ENCODE measurements at regions not wholly inside any gene's neighbourhood (a gene's known extent, or its start where the extent isn't known, plus 50 kb on each side); places are given as distances from the start of the nearest gene placed in this dataset.

DNA sequence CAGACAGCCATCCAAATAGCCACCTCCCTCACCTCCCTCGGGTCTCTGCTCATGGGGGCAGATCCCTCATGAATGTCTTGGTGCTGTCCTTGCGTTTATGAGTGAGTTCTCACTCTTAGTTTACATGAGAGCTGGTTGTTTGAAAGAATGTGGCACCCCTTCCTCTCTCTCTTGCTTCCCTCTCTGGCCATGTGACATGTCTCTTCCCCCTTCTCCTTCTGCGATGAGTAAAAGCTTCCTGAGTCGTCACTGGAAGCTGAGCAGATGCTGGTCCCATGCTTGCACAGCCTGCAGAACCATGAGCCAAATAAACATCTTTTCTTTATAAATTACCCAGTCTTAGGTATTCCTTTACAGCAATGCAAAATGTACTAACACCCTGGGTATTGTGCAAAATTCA lies 208.7 kb downstream of the LACC1 start (continued):
- TF ChIP-seq, protein P1, sequence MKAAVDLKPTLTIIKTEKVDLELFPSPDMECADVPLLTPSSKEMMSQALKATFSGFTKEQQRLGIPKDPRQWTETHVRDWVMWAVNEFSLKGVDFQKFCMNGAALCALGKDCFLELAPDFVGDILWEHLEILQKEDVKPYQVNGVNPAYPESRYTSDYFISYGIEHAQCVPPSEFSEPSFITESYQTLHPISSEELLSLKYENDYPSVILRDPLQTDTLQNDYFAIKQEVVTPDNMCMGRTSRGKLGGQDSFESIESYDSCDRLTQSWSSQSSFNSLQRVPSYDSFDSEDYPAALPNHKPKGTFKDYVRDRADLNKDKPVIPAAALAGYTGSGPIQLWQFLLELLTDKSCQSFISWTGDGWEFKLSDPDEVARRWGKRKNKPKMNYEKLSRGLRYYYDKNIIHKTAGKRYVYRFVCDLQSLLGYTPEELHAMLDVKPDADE (IDR thresholded peaks at IDR 0.05) = no peak
- TF ChIP-seq, protein P2, sequence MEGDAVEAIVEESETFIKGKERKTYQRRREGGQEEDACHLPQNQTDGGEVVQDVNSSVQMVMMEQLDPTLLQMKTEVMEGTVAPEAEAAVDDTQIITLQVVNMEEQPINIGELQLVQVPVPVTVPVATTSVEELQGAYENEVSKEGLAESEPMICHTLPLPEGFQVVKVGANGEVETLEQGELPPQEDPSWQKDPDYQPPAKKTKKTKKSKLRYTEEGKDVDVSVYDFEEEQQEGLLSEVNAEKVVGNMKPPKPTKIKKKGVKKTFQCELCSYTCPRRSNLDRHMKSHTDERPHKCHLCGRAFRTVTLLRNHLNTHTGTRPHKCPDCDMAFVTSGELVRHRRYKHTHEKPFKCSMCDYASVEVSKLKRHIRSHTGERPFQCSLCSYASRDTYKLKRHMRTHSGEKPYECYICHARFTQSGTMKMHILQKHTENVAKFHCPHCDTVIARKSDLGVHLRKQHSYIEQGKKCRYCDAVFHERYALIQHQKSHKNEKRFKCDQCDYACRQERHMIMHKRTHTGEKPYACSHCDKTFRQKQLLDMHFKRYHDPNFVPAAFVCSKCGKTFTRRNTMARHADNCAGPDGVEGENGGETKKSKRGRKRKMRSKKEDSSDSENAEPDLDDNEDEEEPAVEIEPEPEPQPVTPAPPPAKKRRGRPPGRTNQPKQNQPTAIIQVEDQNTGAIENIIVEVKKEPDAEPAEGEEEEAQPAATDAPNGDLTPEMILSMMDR (conservative IDR thresholded peaks at IDR 0.05; ENCODE audit: low read depth in 2 of 2) = no peak
- TF ChIP-seq ZNF331 (CRISPR knock-in tag; IDR thresholded peaks at IDR 0.05; ENCODE audit: low read depth) (no peak), EZH2 (IDR thresholded peaks at IDR 0.05; ENCODE audit: low read depth, unreplicated experiment) (no peak)

- Mint-ChIP-seq H3K4me1 (no peaks in the 10 kb centered on the region), H3K36me3 (ENCODE audit: low read depth) (peaks cover 6% of the 10 kb centered on the region; the same call in 1 of the 3 replicates), H3K4me3 (no peak overlapping the region), H3K9me3 (peaks cover 9% of the 10 kb centered on the region), H3K27ac (no peak overlapping the region), H3K27me3 (ENCODE audit: insufficient read depth, low read depth, poor library complexity) (no peaks in the 10 kb centered on the region)
- Histone ChIP-seq H2AFZ (no peak overlapping the region), H3K27me3 (ENCODE audit: insufficient read depth) (no peaks in the 10 kb centered on the region), H3K36me3 (ENCODE audit: insufficient read depth) (no peaks in the 10 kb centered on the region), H3K4me1 (ENCODE audit: insufficient read depth) (no peaks in the 10 kb centered on the region), H3K27ac (ENCODE audit: low read depth) (no peak overlapping the region), H4K20me1 (replicated peaks; ENCODE audit: insufficient read depth) (no peaks in the 10 kb centered on the region), H3K4me2 (no peak overlapping the region), H3K4me3 (no peak overlapping the region), H3K79me2 (replicated peaks; ENCODE audit: insufficient read depth) (no peaks in the 10 kb centered on the region), H3K9me2 (ENCODE audit: insufficient read depth) (0 out of 2 replicates have a peak, but pooled peaks cover 16% of the 10 kb centered on the region), H3F3A (replicated peaks; ENCODE audit: low read depth) (no peaks in the 10 kb centered on the region)
- ATAC-seq (no peak), DNase-seq (ENCODE audit: low spot score) (no peak)
- no peak for TF ChIP-seq NANOG (IDR thresholded peaks at IDR 0.05; ENCODE audit: borderline replicate concordance)
- no peak for TF ChIP-seq POLR2AphosphoS5 (IDR thresholded peaks at IDR 0.05; ENCODE audit: low read depth)
- no peak for TF ChIP-seq EZH2 (IDR thresholded peaks at IDR 0.05; ENCODE audit: low read depth, unreplicated experiment)
- TF ChIP-seq, protein P3, sequence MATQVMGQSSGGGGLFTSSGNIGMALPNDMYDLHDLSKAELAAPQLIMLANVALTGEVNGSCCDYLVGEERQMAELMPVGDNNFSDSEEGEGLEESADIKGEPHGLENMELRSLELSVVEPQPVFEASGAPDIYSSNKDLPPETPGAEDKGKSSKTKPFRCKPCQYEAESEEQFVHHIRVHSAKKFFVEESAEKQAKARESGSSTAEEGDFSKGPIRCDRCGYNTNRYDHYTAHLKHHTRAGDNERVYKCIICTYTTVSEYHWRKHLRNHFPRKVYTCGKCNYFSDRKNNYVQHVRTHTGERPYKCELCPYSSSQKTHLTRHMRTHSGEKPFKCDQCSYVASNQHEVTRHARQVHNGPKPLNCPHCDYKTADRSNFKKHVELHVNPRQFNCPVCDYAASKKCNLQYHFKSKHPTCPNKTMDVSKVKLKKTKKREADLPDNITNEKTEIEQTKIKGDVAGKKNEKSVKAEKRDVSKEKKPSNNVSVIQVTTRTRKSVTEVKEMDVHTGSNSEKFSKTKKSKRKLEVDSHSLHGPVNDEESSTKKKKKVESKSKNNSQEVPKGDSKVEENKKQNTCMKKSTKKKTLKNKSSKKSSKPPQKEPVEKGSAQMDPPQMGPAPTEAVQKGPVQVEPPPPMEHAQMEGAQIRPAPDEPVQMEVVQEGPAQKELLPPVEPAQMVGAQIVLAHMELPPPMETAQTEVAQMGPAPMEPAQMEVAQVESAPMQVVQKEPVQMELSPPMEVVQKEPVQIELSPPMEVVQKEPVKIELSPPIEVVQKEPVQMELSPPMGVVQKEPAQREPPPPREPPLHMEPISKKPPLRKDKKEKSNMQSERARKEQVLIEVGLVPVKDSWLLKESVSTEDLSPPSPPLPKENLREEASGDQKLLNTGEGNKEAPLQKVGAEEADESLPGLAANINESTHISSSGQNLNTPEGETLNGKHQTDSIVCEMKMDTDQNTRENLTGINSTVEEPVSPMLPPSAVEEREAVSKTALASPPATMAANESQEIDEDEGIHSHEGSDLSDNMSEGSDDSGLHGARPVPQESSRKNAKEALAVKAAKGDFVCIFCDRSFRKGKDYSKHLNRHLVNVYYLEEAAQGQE (IDR thresholded peaks at IDR 0.05; ENCODE audit: unreplicated experiment) = no peak
Measured at GRCh38 chr13:44088991-44089413, 209.3 kb downstream of the LACC1 start.
